GM21528 (cell line): ENCODE measurements at regions not wholly inside any gene's neighbourhood (a gene's known extent, or its start where the extent isn't known, plus 50 kb on each side); places are given as distances from the start of the nearest gene placed in this dataset.
A peak's percentile ranks its signal among the peaks of the same experiment; 100 is the strongest.
"Not testable (repeated sequence)": the region's sequence is repeated elsewhere in the genome, so short reads cannot be mapped to it uniquely, and the experiment has no call there.

ENCODE experiments used
- ATAC-seq: cut with Tn5 transposase; IDR thresholded peaks from one replicate; pipeline ENCODE4 v1.9.1; 2021; ENCODE audit warnings: mild to moderate bottlenecking, moderate library complexity; ENCODE audit not compliant: unreplicated experiment, low FRiP score

- ATAC-seq = no peak
Measured at GRCh38 chr4:84298023-84298718, 200.9 kb downstream of the NKX6-1 start.

DNA sequence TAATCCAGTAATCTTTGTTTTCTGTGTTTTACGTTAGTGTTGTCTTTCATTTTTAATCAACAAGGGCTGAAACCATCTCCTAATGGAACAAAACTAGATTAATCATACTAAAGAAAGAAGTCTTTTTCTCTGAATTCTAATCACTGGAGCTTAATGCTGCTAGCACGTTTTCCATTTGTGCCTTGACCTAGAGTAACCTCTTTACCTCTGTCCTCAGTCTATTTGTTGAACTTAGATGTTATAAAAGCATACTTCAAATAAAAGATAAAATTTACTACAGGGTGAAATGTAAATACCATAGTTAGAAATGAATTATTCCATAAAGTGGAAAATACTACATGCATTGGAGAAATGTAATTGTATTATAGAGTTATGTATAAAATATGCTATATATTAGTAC lies 207.1 kb downstream of the NKX6-1 start:
- ATAC-seq = no peak

DNA sequence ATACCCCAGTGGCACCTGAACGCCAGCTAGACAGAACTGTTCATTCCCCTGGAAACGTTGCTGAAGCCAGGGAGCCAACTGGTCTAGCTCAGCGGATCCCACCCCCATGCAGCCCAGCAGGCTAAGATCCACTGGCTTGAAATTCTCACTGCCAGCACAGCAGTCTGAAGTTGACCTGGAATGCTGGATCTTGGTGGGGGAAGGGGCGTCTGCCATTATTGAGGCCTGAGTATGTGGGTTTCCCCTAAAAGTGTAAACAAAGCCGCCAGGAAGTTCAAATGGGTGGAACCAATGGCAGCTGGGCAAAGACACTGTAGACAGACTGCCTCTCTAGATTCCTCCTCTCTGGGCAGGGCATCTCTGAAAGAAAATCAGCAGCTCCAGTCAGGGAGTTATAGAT lies 213.0 kb downstream of the NKX6-1 start:
- ATAC-seq = no peak

DNA sequence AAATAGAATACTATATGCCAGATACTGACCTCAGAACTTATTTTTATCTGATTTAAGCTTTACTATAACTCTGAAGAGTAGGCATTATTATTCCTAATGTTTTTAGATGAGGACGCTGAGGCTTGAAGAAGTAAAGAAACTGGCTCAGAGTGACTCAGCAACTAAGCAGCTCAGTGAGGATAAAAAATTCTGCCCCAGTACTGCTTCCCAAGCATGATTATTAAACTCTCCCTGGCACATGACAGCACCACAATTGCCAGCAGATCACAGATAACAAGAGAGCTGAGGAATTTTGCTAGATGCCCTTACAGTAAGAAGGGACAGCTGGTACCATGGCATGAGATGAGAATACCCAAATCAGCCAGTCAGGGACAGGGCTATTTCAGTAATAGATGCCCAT lies 219.4 kb downstream of the NKX6-1 start:
- ATAC-seq = no peak

DNA sequence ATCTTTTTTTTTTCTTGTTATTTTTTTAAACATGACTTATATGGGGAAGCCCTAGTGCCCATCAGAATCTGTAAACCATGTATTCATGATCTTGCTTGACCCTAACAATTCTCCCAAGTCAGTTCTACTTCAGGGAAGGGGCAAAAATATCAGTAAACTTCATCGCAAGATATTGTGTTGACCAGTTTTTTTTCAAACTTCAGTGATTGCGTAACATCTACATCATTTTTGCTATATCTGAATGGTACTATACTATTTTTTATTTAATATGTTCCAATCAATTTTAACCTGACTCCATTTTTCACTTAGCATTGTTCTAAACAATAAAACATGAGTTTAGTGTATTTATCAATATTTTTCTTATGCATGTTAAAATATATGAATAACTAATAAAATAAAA lies 221.2 kb downstream of the NKX6-1 start:
- no peak for ATAC-seq

GRCh38 chr4:84276752-84277151 lies 222.3 kb downstream of the NKX6-1 start:
- no peak for ATAC-seq

GRCh38 chr4:84269536-84270044 lies 229.5 kb downstream of the NKX6-1 start:
- no peak for ATAC-seq

DNA sequence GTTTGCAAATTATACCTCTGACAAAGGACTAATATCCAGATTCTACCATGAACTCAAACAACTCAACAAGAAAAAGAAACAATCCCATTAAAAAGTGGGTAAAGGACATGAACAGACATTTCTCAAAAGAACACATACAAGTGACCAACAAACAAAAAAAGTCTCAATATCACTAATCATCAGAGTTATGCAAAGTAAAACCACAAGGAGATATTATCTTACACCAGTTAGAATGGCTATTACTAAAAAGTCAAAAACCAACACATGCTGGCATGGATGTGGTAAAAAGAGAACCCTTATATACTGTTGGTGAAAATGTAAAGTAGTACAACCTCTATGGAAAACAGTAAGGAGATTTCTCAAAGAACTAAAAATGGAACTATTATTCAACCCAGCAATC lies 234.4 kb downstream of the NKX6-1 start:
- no peak for ATAC-seq

GRCh38 chr4:84263415-84263814 lies 235.7 kb downstream of the NKX6-1 start:
- ATAC-seq = no peak

- ATAC-seq = no peak
Measured at GRCh38 chr4:84260495-84260894, 238.6 kb downstream of the NKX6-1 start.

DNA sequence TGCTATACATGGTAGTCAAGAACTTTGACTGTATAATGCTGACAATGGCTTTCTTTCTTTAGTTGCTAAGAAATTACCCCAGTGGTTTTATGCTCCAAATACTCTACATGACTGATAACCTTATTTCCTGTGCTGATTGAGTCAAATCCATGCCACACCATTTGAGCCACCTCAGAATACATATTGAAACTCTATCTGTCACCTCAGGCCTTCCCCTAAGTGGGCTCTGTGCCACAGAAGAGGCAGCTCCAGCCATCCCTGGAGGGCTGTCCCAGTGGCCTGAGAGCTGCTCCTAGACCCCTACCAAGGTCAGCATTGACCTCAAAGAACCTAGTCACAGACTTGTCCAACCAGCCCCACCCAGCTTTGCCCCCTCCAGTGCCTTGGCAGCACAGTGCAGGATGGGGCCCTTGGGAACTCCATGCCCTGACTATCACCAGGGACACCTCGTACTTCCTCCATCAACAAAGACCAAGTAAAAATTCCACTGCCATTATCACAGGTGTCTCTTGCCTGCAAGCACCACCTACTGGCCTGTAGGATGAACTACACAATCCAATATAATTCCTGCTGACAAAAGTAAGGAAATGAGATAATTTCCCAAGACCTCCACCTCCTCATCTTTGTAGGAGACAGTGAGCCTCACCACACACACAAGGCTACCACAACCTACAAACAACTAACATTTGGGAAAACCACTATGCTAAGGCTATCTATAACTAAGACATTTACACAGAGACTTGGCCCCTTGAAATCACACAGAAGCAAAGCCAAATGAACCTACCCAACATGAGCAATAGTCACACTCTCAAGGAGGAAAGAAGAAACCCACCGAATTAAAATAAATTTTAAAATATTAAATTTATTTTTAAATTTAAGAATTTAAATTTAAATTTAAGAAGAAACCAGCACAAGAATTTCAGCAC lies 239.9 kb downstream of the NKX6-1 start:
- peak; percentile 77 for ATAC-seq

- no peak for ATAC-seq
Measured at GRCh38 chr4:84254537-84254936, 244.6 kb downstream of the NKX6-1 start.

DNA sequence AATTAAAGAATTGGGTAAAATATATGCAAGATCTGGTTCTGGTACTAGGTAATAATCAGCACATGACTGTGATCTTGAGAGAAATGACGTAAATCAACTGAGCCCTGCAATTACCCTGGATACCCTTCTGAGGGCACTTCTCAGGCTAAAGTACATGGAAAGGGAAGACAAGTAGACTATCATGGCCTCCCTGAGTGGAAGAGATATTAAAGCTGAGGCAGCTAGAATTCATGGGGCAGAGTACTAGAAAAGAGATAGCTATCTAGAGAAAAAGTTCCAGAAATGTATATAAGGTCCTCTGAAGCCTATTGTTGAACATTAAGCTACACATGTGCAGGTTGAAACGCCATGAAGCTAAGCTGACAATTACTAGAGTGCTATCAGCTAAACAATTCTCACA lies 249.6 kb downstream of the NKX6-1 start:
- ATAC-seq = no peak

DNA sequence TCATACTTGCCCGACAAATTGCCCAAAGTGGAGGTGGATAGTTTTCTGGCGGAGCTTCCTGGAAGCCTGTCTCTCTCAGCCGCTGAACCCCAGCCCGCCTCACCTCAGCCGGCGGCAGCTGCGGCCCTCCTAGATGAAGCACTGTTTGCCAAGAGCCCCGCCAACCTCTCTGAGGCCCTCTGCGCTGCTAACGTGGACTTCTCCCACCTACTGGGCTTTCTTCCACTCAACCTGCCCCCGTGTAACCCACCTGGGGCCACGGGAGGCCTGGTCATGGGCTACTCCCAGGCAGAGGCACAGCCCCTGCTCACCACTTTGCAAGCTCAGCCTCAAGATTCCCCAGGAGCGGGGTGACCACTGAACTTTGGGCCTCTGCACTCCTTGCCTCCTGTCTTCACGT lies 254.1 kb downstream of the NKX6-1 start:
- ATAC-seq = not testable (repeated sequence)

- ATAC-seq = not testable (repeated sequence)
Measured at GRCh38 chr4:84244346-84244801, 254.7 kb downstream of the NKX6-1 start.

DNA sequence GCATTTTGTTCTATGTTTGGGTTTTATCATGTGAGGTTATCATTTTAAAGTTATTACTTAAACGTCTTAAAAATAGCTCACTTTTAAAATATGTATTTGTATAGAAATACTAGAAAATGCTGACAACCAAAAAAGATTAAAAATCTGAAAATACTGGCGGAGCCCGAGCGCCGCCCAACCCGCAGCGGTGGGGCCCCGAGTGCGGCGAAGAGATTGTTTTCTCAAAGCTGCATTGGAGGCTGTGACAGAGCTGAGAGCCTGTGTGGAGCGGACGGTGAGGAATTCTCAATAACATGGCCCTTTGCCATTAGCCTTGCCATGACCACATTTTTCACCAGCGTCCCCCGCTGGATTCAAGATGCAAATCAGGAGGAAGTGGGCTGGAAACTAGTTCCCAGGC lies 255.4 kb downstream of the NKX6-1 start:
- no peak for ATAC-seq

DNA sequence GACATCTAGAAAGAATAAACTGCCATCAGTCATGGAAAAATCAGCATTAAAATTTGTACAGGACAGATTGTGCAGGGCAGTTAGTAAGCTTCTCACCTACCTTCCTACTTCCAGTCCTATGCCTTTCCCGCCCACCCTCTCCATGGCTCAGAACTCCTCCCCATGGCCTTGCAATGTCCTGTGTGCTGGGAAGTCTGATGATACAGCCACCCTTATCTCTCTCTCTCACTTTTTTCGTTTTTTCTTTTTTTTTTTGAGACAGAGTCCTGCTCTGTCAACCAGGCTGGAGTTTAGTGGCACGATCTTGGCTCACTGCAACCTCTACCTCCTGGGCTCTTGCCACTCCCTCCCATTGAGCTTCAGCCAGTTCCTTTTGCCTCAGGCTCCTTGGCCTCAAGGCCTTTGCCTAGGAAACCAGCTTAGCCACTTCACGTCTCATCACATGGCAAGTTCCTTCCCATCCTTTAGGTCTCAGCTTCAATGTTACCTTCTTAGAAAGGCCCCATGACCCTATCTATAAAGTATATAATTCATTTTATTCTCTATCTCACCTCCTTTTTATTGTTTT lies 259.7 kb downstream of the NKX6-1 start:
- ATAC-seq = no peak

- no peak for ATAC-seq
Measured at GRCh38 chr4:84238247-84239090, 260.6 kb downstream of the NKX6-1 start.

- no peak for ATAC-seq
Measured at GRCh38 chr4:84237008-84237407, 262.1 kb downstream of the NKX6-1 start.
